CD4-positive, alpha-beta T cell (primary cell): ENCODE measurements at regions not wholly inside any gene's neighbourhood (a gene's known extent, or its start where the extent isn't known, plus 50 kb on each side); places are given as distances from the start of the nearest gene placed in this dataset.

ENCODE experiments used
- ATAC-seq: fragments of 200-7000 bp; cut with Tn5 transposase; one replicate; pipeline ENCODE4 v1.10.0; 2022; ENCODE audit warnings: mild to moderate bottlenecking; ENCODE audit not compliant: poor library complexity
- CTCF ChIA-PET: fragments of 350-600 bp; sonication (Branson Sonifier 250); formaldehyde crosslinking; loops from one replicate; lab custom pipeline; 2021; ENCODE audit warnings: antibody characterized with exemption, inconsistent platforms; lab: Charles Lee
- POLR2A ChIA-PET: fragments of 350-600 bp; sonication (Branson Sonifier 250); formaldehyde crosslinking; loops from one replicate; lab custom pipeline; 2021; ENCODE audit warnings: antibody characterized with exemption, inconsistent platforms; lab: Charles Lee
- DNase-seq, 14 experiments: peaks; one replicate each; pipeline ENCODE4 v3.0.0-alpha.2; 2013 to 2020; ENCODE audit warnings: mixed read lengths in 2 of 14
- H3K27ac ChIP-seq, 2 donors: one replicate each; pipeline versions ENCODE4 v1.5.1 to v1.7.0; 2013; ENCODE audit warnings: low read length in 2 of 2, low read depth in 1 of 2, mild to moderate bottlenecking in 1 of 2
- H3K27me3 ChIP-seq, 2 experiments: 1 replicate in 1 of 2; 2 replicates in 1 of 2; pipeline versions ENCODE4 v1.6.1 to v1.7.0; 2013; ENCODE audit warnings: low read length in 2 of 2, control low read depth in 1 of 2, mild to moderate bottlenecking in 1 of 2, moderate library complexity in 1 of 2; ENCODE audit not compliant: insufficient read depth in 2 of 2, control insufficient read depth in 1 of 2
- H3K36me3 ChIP-seq: one replicate; pipeline ENCODE4 v1.6.1; 2013; ENCODE audit warnings: low read length, control low read depth; ENCODE audit not compliant: insufficient read depth
- H3K4me1 ChIP-seq: one replicate; pipeline ENCODE4 v1.6.1; 2013; ENCODE audit warnings: low read length, control low read depth; ENCODE audit not compliant: insufficient read depth
- H3K4me3 ChIP-seq: one replicate; pipeline ENCODE4 v1.5.1; 2013; ENCODE audit warnings: mild to moderate bottlenecking, low read length, moderate library complexity
- H3K9me3 ChIP-seq, 2 experiments: 1 replicate in 1 of 2; 2 replicates in 1 of 2; pipeline versions ENCODE4 v1.6.1 to v1.7.0; 2013; ENCODE audit warnings: low read length in 2 of 2, mild to moderate bottlenecking in 2 of 2, control low read depth in 1 of 2, moderate library complexity in 1 of 2; ENCODE audit not compliant: control insufficient read depth in 1 of 2, insufficient read depth in 1 of 2
- H3K27ac Mint-ChIP-seq: one replicate; pipeline ENCODE4 v1.8.0; 2020; ENCODE audit warnings: mixed read lengths
- H3K27me3 Mint-ChIP-seq: one replicate; pipeline ENCODE4 v1.8.0; 2021; ENCODE audit warnings: mixed read lengths
- H3K36me3 Mint-ChIP-seq: one replicate; pipeline ENCODE4 v1.8.0; 2021; ENCODE audit warnings: low read depth, mixed read lengths
- H3K4me1 Mint-ChIP-seq: one replicate; pipeline ENCODE4 v1.8.0; 2021; ENCODE audit warnings: low read depth, mixed read lengths
- H3K4me3 Mint-ChIP-seq: one replicate; pipeline ENCODE4 v1.8.0; 2020; ENCODE audit warnings: mild to moderate bottlenecking, mixed read lengths
- H3K9me3 Mint-ChIP-seq: one replicate; pipeline ENCODE4 v1.8.0; 2020; ENCODE audit warnings: mixed read lengths
- intact Hi-C, 2 experiments: fragments of 100-400 bp; cut with DNase I in 1 of 2; cut with micrococcal nuclease in 1 of 2; formaldehyde crosslinking; loops; one replicate each; pipeline versions ENCODE4 v1.15.1 to v1.9.0; 2023 to 2025; cut with DNase I, micrococcal nuclease
- TF ChIP-seq, protein P1 (sequence below): fragments of 200-600 bp; IDR thresholded peaks from one replicate; pipeline ENCODE4 v1.8.0; 2022; ENCODE audit warnings: antibody characterized with exemption, mild to moderate bottlenecking

- Histone ChIP-seq H3K4me3 (no peak overlapping the region), H3K27me3 (no peaks in the 10 kb centered on the region), H3K36me3 (no peaks in the 10 kb centered on the region), H3K4me1 (no peaks in the 10 kb centered on the region), H3K9me3 (no peaks in the 10 kb centered on the region), H3K27ac (no peak overlapping the region)
- Mint-ChIP-seq H3K9me3 (no peaks in the 10 kb centered on the region), H3K27ac (no peak overlapping the region), H3K4me1 (no peaks in the 10 kb centered on the region), H3K4me3 (no peak overlapping the region), H3K36me3 (no peaks in the 10 kb centered on the region), H3K27me3 (peaks cover 13% of the 10 kb centered on the region)
- intact Hi-C loops = no loop called here
- ATAC-seq (no peak), DNase-seq (no peak)
- POLR2A ChIA-PET = no interaction called here
- TF ChIP-seq, protein P1, sequence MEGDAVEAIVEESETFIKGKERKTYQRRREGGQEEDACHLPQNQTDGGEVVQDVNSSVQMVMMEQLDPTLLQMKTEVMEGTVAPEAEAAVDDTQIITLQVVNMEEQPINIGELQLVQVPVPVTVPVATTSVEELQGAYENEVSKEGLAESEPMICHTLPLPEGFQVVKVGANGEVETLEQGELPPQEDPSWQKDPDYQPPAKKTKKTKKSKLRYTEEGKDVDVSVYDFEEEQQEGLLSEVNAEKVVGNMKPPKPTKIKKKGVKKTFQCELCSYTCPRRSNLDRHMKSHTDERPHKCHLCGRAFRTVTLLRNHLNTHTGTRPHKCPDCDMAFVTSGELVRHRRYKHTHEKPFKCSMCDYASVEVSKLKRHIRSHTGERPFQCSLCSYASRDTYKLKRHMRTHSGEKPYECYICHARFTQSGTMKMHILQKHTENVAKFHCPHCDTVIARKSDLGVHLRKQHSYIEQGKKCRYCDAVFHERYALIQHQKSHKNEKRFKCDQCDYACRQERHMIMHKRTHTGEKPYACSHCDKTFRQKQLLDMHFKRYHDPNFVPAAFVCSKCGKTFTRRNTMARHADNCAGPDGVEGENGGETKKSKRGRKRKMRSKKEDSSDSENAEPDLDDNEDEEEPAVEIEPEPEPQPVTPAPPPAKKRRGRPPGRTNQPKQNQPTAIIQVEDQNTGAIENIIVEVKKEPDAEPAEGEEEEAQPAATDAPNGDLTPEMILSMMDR = no peak
- CTCF ChIA-PET = no interaction called here
These were observed 67.9 kb upstream of the KIRREL1 start for GRCh38 chr1:157925419-157926166.

DNA sequence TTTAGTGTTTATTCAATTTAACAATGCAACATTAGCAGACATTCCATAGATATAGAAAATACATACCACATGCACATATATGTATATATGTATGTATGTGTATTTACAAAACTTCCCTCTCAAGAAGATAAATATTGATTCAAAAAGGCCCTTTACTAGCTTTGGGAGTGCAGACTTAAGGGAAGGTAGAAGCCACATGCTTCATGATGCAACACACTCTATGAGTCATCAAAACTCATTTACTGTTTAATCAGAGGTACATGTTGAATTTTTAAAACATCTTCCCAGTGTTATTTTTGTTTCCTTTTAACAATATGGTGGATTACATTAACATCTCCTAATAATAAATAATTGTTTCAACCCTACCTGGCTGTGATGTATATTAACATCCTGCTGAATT lies 61.4 kb upstream of the KIRREL1 start:
- DNase-seq (peak in 2 of 14 experiments; percentile 20 to 31), ATAC-seq (no peak)
- intact Hi-C loops = no loop called here
- no peaks in the 10 kb centered on the region for H3K4me1 ChIP-seq
- no peak overlapping the region for H3K4me3 Mint-ChIP-seq
- CTCF ChIA-PET = no interaction called here
- TF ChIP-seq, protein P1 = no peak
- no peaks in the 10 kb centered on the region for H3K9me3 Mint-ChIP-seq
- no peaks in the 10 kb centered on the region for H3K4me1 Mint-ChIP-seq
- no peak overlapping the region for H3K4me3 ChIP-seq
- no peaks in the 10 kb centered on the region for H3K36me3 ChIP-seq
- no peak overlapping the region for H3K27ac ChIP-seq
- H3K9me3 ChIP-seq = no peaks in the 10 kb centered on the region
- POLR2A ChIA-PET = no interaction called here
- no peak overlapping the region for H3K27ac Mint-ChIP-seq
- H3K27me3 ChIP-seq = no peaks in the 10 kb centered on the region
- H3K27me3 Mint-ChIP-seq = peaks cover 7% of the 10 kb centered on the region
- no peaks in the 10 kb centered on the region for H3K36me3 Mint-ChIP-seq

- TF ChIP-seq, protein P1 = no peak
- Histone ChIP-seq H3K27me3 (peaks cover 0 to 5% of the 10 kb centered on the region in 2 experiments), H3K36me3 (no peaks in the 10 kb centered on the region), H3K4me3 (no peak overlapping the region), H3K27ac (no peak overlapping the region), H3K4me1 (no peaks in the 10 kb centered on the region), H3K9me3 (no peaks in the 10 kb centered on the region)
- peaks cover 31% of the 10 kb centered on the region for H3K27me3 Mint-ChIP-seq
- H3K4me3 Mint-ChIP-seq = no peak overlapping the region
- DNase-seq = no peak
- H3K4me1 Mint-ChIP-seq = no peaks in the 10 kb centered on the region
- H3K36me3 Mint-ChIP-seq = no peaks in the 10 kb centered on the region
- no peak for ATAC-seq
- no peak overlapping the region for H3K27ac Mint-ChIP-seq
- POLR2A ChIA-PET = no interaction called here
- no peaks in the 10 kb centered on the region for H3K9me3 Mint-ChIP-seq
- CTCF ChIA-PET = no interaction called here
- intact Hi-C loops = no loop called here
These were observed 55.7 kb upstream of the KIRREL1 start for GRCh38 chr1:157937744-157938143.
